KMS-11 (cell line): ENCODE measurements at regions not wholly inside any gene's neighbourhood (a gene's known extent, or its start where the extent isn't known, plus 50 kb on each side); places are given as distances from the start of the nearest gene placed in this dataset.

Source experiments
- H2AFZ ChIP-seq: fragments of 200-600 bp; sonication (generic); 2 replicates; pipeline ENCODE4 v1.6.1; 2016; ENCODE audit warnings: antibody characterized with exemption, mixed run types, low read depth
- H3K27ac ChIP-seq: fragments of 200-600 bp; sonication (generic); 2 replicates; pipeline ENCODE4 v1.6.1; 2016; ENCODE audit warnings: mild to moderate bottlenecking, mixed run types
- H3K27me3 ChIP-seq: fragments of 200-600 bp; sonication (generic); 2 replicates; pipeline ENCODE4 v1.6.1; 2017; ENCODE audit warnings: mild to moderate bottlenecking, low read depth, mixed run types, moderate library complexity; ENCODE audit not compliant: insufficient read depth
- H3K36me3 ChIP-seq: fragments of 200-600 bp; sonication (generic); 2 replicates; pipeline ENCODE4 v1.6.1; 2017; ENCODE audit warnings: mild to moderate bottlenecking, mixed run types; ENCODE audit not compliant: insufficient read depth
- H3K4me1 ChIP-seq: fragments of 200-600 bp; sonication (generic); 2 replicates; pipeline ENCODE4 v1.6.1; 2016; ENCODE audit warnings: mild to moderate bottlenecking, low read depth, mixed run types; ENCODE audit not compliant: poor library complexity, severe bottlenecking
- H3K4me2 ChIP-seq: fragments of 200-600 bp; sonication (generic); 2 replicates; pipeline ENCODE4 v1.7.0; 2016; ENCODE audit warnings: mild to moderate bottlenecking, mixed run types
- H3K4me3 ChIP-seq: fragments of 200-600 bp; sonication (generic); IDR thresholded peaks from 2 replicates; pipeline ENCODE4 v1.6.1; 2017; ENCODE audit warnings: low read depth, low read length, mixed read lengths; ENCODE audit not compliant: insufficient read depth
- H3K79me2 ChIP-seq: fragments of 200-600 bp; sonication (generic); 2 replicates; pipeline ENCODE4 v1.6.1; 2016; ENCODE audit warnings: low read depth, mixed run types; ENCODE audit not compliant: insufficient read depth
- H3K9ac ChIP-seq: fragments of 200-600 bp; sonication (generic); 2 replicates; pipeline ENCODE4 v1.6.1; 2016; ENCODE audit warnings: mild to moderate bottlenecking, mixed run types
- H4K20me1 ChIP-seq: fragments of 200-600 bp; sonication (generic); 2 replicates; pipeline ENCODE4 v1.6.1; 2016; ENCODE audit warnings: mild to moderate bottlenecking, mixed run types; ENCODE audit not compliant: insufficient read depth
- CTCF ChIP-seq: fragments of 200-600 bp; sonication (generic); conservative IDR thresholded peaks from 2 replicates; pipeline ENCODE4 v1.6.1; 2017; ENCODE audit warnings: low read depth, mild to moderate bottlenecking, antibody characterized with exemption, low read length, moderate library complexity, mixed read lengths

DNA sequence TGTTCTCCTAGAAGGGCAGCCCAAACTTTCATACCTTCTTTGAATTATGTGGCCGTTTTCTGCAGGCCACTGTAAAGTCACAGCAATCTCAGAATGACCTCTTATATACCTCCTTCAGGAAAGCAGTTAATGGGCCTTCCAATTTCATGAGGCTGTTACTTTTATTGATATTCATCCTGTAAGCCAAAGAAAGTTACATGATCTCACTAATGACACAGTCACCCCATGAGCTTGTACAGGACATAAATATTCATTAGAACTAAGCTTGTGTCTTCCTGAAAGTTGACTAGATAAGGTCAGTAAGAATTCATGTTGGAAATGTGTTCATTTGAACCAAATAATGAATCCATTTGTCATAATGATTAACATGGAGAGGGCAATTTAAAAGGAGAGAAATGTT is 283.1 kb upstream of the NWD2 start:
- Histone ChIP-seq H3K36me3 (no peaks in the 10 kb centered on the region), H2AFZ (no peak overlapping the region), H3K4me2 (no peak overlapping the region), H3K4me1 (no peaks in the 10 kb centered on the region), H3K79me2 (no peaks in the 10 kb centered on the region), H3K27ac (no peak overlapping the region), H3K27me3 (no peaks in the 10 kb centered on the region), H3K9ac (no peak overlapping the region), H3K4me3 (no peak overlapping the region), H4K20me1 (no peaks in the 10 kb centered on the region)
- no peak for TF ChIP-seq CTCF

DNA sequence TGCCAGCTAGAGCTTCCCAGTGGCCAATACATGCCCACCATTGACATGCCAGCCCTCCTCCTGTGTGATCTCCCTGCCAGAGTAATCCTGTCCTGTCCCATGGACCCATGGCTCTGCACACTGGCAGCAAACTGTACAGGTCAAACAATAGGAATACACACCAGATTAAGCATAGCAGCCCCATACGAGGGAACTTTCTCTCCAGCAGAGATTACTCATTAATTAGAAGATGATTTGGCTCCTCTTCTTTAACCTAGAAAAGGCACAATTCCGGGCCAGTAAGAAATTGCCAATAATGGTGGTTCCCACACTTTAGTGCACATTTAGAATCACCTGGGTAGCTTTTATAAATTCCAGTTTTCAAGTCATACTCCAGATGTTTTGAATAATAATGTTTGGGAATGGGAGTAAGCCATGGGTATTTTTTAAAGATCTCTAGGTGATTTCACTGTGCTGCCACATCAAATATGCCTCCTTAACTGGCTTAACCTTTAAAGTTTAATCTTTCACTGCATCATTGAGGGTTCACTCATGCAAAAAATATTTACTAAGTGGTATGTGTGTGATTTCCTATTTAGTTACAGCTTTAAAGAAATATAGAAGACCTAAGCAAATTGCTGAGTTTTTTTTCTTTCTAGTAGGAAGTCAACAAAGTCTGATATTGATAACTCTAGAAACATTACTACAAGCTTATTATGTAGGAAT is 277.6 kb upstream of the NWD2 start:
- no peak overlapping the region for H2AFZ ChIP-seq
- TF ChIP-seq CTCF = no peak
- H3K27me3 ChIP-seq = no peaks in the 10 kb centered on the region
- no peaks in the 10 kb centered on the region for H3K4me1 ChIP-seq
- no peaks in the 10 kb centered on the region for H3K36me3 ChIP-seq
- H3K9ac ChIP-seq = no peak overlapping the region
- no peaks in the 10 kb centered on the region for H3K79me2 ChIP-seq
- H3K27ac ChIP-seq = no peak overlapping the region
- no peak overlapping the region for H3K4me3 ChIP-seq
- H3K4me2 ChIP-seq = no peak overlapping the region
- no peaks in the 10 kb centered on the region for H4K20me1 ChIP-seq

- Histone ChIP-seq H3K79me2 (no peaks in the 10 kb centered on the region), H3K9ac (no peak overlapping the region), H3K4me3 (no peak overlapping the region), H3K27me3 (no peaks in the 10 kb centered on the region), H3K4me2 (no peak overlapping the region), H2AFZ (no peak overlapping the region), H3K36me3 (no peaks in the 10 kb centered on the region), H3K4me1 (no peaks in the 10 kb centered on the region), H4K20me1 (no peaks in the 10 kb centered on the region), H3K27ac (no peak overlapping the region)
- TF ChIP-seq CTCF = no peak
These were observed 265.0 kb upstream of the NWD2 start for GRCh38 chr4:36979533-36979932.

- no peak overlapping the region for H3K4me3 ChIP-seq
- H3K27ac ChIP-seq = no peak overlapping the region
- no peak overlapping the region for H3K4me2 ChIP-seq
- no peaks in the 10 kb centered on the region for H3K4me1 ChIP-seq
- no peak overlapping the region for H2AFZ ChIP-seq
- H3K9ac ChIP-seq = no peak overlapping the region
- H3K36me3 ChIP-seq = no peaks in the 10 kb centered on the region
- no peaks in the 10 kb centered on the region for H4K20me1 ChIP-seq
- no peak for TF ChIP-seq CTCF
- no peaks in the 10 kb centered on the region for H3K27me3 ChIP-seq
- H3K79me2 ChIP-seq = no peaks in the 10 kb centered on the region
These were observed 254.2 kb upstream of the NWD2 start for GRCh38 chr4:36990128-36990872.
